DND-41 (cell line): ENCODE measurements at regions not wholly inside any gene's neighbourhood (a gene's known extent, or its start where the extent isn't known, plus 50 kb on each side); places are given as distances from the start of the nearest gene placed in this dataset.

Experiments used
- ATAC-seq: fragments of 200-7000 bp; cut with Tn5 transposase; 3 replicates; pipeline ENCODE4 v1.9.1; 2021; ENCODE audit warnings: low read depth; ENCODE audit not compliant: insufficient read depth
- DNase-seq: peaks from one replicate; pipeline ENCODE4 v3.0.0-alpha.2; 2020
- H2AFZ ChIP-seq: 2 replicates; pipeline ENCODE4 v1.6.0; 2012; ENCODE audit warnings: low read depth, low read length
- H3K27ac ChIP-seq: 2 replicates; pipeline ENCODE4 v1.5.1; 2012; ENCODE audit warnings: low read length, inconsistent platforms
- H3K27me3 ChIP-seq: fragments of 200-600 bp; sonication (generic); 2 replicates; pipeline ENCODE4 v1.6.0; 2012; ENCODE audit warnings: low read length, mild to moderate bottlenecking, inconsistent platforms; ENCODE audit not compliant: insufficient read depth, poor library complexity
- H3K36me3 ChIP-seq: 2 replicates; pipeline ENCODE4 v1.5.1; 2012; ENCODE audit warnings: low read length, inconsistent platforms; ENCODE audit not compliant: insufficient read depth
- H3K4me1 ChIP-seq: 2 replicates; pipeline ENCODE4 v1.5.1; 2012; ENCODE audit warnings: mild to moderate bottlenecking, low read length; ENCODE audit not compliant: insufficient read depth
- H3K4me2 ChIP-seq: 2 replicates; pipeline ENCODE4 v1.6.0; 2012; ENCODE audit warnings: mild to moderate bottlenecking, moderate library complexity, low read length, inconsistent platforms; ENCODE audit not compliant: insufficient read depth
- H3K4me3 ChIP-seq, 2 experiments: fragments of 200-600 bp in 1 of 2; shearing (Covaris generic) in 1 of 2; 2 replicates each; pipeline ENCODE4 v1.5.1; 2012 to 2016; ENCODE audit warnings: inconsistent platforms in 2 of 2, low read length in 2 of 2, mild to moderate bottlenecking in 2 of 2, low read depth in 1 of 2, moderate library complexity in 1 of 2
- H3K79me2 ChIP-seq: 2 replicates; pipeline ENCODE4 v1.6.0; 2012; ENCODE audit warnings: low read length, inconsistent platforms; ENCODE audit not compliant: insufficient read depth
- H3K9ac ChIP-seq: 2 replicates; pipeline ENCODE4 v1.6.0; 2012; ENCODE audit warnings: low read depth, mild to moderate bottlenecking, inconsistent platforms, low read length, moderate library complexity
- H3K9me3 ChIP-seq: 2 replicates; pipeline ENCODE4 v1.5.1; 2012; ENCODE audit warnings: low read length, moderate library complexity, mild to moderate bottlenecking, inconsistent platforms; ENCODE audit not compliant: insufficient read depth, severe bottlenecking
- H4K20me1 ChIP-seq: 2 replicates; pipeline ENCODE4 v1.6.0; 2012; ENCODE audit warnings: low read length; ENCODE audit not compliant: insufficient read depth
- CTCF ChIP-seq: IDR thresholded peaks from 2 replicates; pipeline ENCODE4 v1.5.1; 2012; ENCODE audit warnings: borderline replicate concordance, low read length, moderate library complexity, mild to moderate bottlenecking; ENCODE audit not compliant: poor library complexity, severe bottlenecking; ENCODE audit errors: extremely low read depth
- EZH2 ChIP-seq: IDR thresholded peaks from 3 replicates; pipeline ENCODE4 v1.6.1; 2012; ENCODE audit warnings: borderline replicate concordance, low read depth, mild to moderate bottlenecking, moderate library complexity, low read length, inconsistent platforms; ENCODE audit not compliant: severe bottlenecking

- peak overlapping the region; percentile 5; the same call in 1 of the 2 replicates for H3K4me2 ChIP-seq
- peak; percentile 50 for DNase-seq
Observed at GRCh38 chr12:11555743-11556625, 93.5 kb upstream of the ETV6 start.

GRCh38 chr12:11556682-11557081 lies 92.8 kb upstream of the ETV6 start:
- DNase-seq (no peak), ATAC-seq (no peak)
- no peaks in the 10 kb centered on the region for H3K79me2 ChIP-seq
- H3K27ac ChIP-seq = no peak overlapping the region
- no peak overlapping the region for H2AFZ ChIP-seq
- no peaks in the 10 kb centered on the region for H3K9me3 ChIP-seq
- no peaks in the 10 kb centered on the region for H3K27me3 ChIP-seq
- no peak for TF ChIP-seq EZH2
- no peak for TF ChIP-seq CTCF
- H3K4me3 ChIP-seq = no peak overlapping the region
- no peaks in the 10 kb centered on the region for H4K20me1 ChIP-seq
- H3K4me2 ChIP-seq = no peak overlapping the region
- H3K4me1 ChIP-seq = peaks cover 21% of the 10 kb centered on the region
- no peak overlapping the region for H3K9ac ChIP-seq
- H3K36me3 ChIP-seq = no peaks in the 10 kb centered on the region

More at GRCh38 chr12:11555743-11556625, 93.5 kb upstream of the ETV6 start:
- H3K9me3 ChIP-seq = no peaks in the 10 kb centered on the region
- H3K36me3 ChIP-seq = no peaks in the 10 kb centered on the region
- no peak overlapping the region for H3K27ac ChIP-seq
- peak; percentile 80 for ATAC-seq
- H4K20me1 ChIP-seq = no peaks in the 10 kb centered on the region
- H3K4me1 ChIP-seq = peaks cover 21% of the 10 kb centered on the region
- H2AFZ ChIP-seq = no peak overlapping the region
- no peak overlapping the region for H3K4me3 ChIP-seq
- no peaks in the 10 kb centered on the region for H3K27me3 ChIP-seq
- H3K79me2 ChIP-seq = no peaks in the 10 kb centered on the region
- H3K9ac ChIP-seq = no peak overlapping the region
- TF ChIP-seq EZH2 (no peak), CTCF (no peak)

GRCh38 chr12:11559626-11560340 lies 89.7 kb upstream of the ETV6 start:
- Histone ChIP-seq H3K4me3 (no peak overlapping the region), H3K4me2 (no peak overlapping the region), H3K9me3 (no peaks in the 10 kb centered on the region), H3K27ac (no peak overlapping the region), H3K79me2 (no peaks in the 10 kb centered on the region), H2AFZ (no peak overlapping the region), H3K36me3 (no peaks in the 10 kb centered on the region), H4K20me1 (no peaks in the 10 kb centered on the region), H3K4me1 (peaks cover 13% of the 10 kb centered on the region), H3K27me3 (no peaks in the 10 kb centered on the region), H3K9ac (no peak overlapping the region)
- TF ChIP-seq CTCF = no peak
- no peak for TF ChIP-seq EZH2
- ATAC-seq = no peak
- DNase-seq = no peak
